HepG2 (cell line): ENCODE measurements at regions not wholly inside any gene's neighbourhood (a gene's known extent, or its start where the extent isn't known, plus 50 kb on each side); places are given as distances from the start of the nearest gene placed in this dataset.

Source experiments
- CC2D1A ChIP-seq: sonication (generic); formaldehyde crosslinking; IDR thresholded peaks from 2 replicates; pipeline ENCODE4 v1.8.1; 2023; ENCODE audit warnings: mild to moderate bottlenecking, missing genetic modification reagents
- PTBP1 ChIP-seq: fragments of 200-400 bp; formaldehyde crosslinking; IDR thresholded peaks from 2 replicates; pipeline ENCODE4 v1.6.1; 2018; ENCODE audit warnings: low read length, low read depth; ENCODE audit not compliant: poor library complexity, severe bottlenecking
- TRIM24 ChIP-seq: sonication (generic); formaldehyde crosslinking; IDR thresholded peaks from 2 replicates; pipeline ENCODE4 v1.8.0; 2022; ENCODE audit warnings: mild to moderate bottlenecking, missing genetic modification reagents
- ZBTB2 ChIP-seq: sonication (generic); formaldehyde crosslinking; IDR thresholded peaks from 2 replicates; pipeline ENCODE4 v1.8.0; 2022; ENCODE audit warnings: low read depth, missing genetic modification reagents
- ZNF317 ChIP-seq: sonication (generic); formaldehyde crosslinking; IDR thresholded peaks from 2 replicates; pipeline ENCODE4 v1.5.0; 2020; ENCODE audit warnings: mild to moderate bottlenecking, missing genetic modification reagents
- ZNF780A ChIP-seq: sonication (generic); formaldehyde crosslinking; IDR thresholded peaks from 2 replicates; pipeline ENCODE4 v1.8.0; 2022; ENCODE audit warnings: mild to moderate bottlenecking, missing genetic modification reagents, moderate library complexity
- ZNF883 ChIP-seq: sonication (generic); formaldehyde crosslinking; IDR thresholded peaks from 2 replicates; pipeline ENCODE4 v1.5.1; 2020; ENCODE audit warnings: mild to moderate bottlenecking, missing genetic modification reagents; ENCODE audit errors: not compliant biosample characterization
- TF ChIP-seq, protein P1 (sequence below): sonication (generic); formaldehyde crosslinking; IDR thresholded peaks from 2 replicates; pipeline ENCODE4 v1.4.0; 2020; ENCODE audit warnings: missing genetic modification reagents
- TF ChIP-seq, protein P2 (sequence below): sonication (generic); formaldehyde crosslinking; IDR thresholded peaks from 2 replicates; pipeline ENCODE4 v1.4.0; 2020; ENCODE audit warnings: mild to moderate bottlenecking, missing genetic modification reagents, borderline replicate concordance

DNA sequence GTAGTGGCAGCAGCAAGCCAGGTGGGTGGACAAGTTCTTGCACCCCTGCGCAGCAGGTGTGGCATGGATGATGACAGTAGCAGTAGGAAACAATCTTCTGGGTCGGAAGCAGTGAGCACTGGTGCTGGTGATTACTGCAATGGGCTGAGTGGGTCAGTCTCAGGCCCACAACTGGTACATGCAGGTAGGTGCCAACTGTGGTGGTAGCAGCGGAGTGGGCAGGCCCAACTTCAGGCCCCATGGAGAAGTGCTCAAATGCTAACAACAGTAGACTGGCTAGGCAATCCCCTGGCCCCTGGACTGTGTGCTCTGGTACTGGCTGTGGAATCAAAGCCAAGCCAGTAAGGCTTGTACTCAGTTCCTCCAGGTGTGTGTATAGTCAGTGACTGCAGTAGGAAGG, 413.7 kb downstream of the PDGFC start (continued):
- no peak for TF ChIP-seq CC2D1A
- no peak for TF ChIP-seq ZNF780A (CRISPR knock-in tag)
- no peak for TF ChIP-seq ZNF883 (CRISPR knock-in tag)
- no peak for TF ChIP-seq ZBTB2
- TF ChIP-seq TRIM24 (CRISPR knock-in tag) = no peak
- TF ChIP-seq, protein P1, sequence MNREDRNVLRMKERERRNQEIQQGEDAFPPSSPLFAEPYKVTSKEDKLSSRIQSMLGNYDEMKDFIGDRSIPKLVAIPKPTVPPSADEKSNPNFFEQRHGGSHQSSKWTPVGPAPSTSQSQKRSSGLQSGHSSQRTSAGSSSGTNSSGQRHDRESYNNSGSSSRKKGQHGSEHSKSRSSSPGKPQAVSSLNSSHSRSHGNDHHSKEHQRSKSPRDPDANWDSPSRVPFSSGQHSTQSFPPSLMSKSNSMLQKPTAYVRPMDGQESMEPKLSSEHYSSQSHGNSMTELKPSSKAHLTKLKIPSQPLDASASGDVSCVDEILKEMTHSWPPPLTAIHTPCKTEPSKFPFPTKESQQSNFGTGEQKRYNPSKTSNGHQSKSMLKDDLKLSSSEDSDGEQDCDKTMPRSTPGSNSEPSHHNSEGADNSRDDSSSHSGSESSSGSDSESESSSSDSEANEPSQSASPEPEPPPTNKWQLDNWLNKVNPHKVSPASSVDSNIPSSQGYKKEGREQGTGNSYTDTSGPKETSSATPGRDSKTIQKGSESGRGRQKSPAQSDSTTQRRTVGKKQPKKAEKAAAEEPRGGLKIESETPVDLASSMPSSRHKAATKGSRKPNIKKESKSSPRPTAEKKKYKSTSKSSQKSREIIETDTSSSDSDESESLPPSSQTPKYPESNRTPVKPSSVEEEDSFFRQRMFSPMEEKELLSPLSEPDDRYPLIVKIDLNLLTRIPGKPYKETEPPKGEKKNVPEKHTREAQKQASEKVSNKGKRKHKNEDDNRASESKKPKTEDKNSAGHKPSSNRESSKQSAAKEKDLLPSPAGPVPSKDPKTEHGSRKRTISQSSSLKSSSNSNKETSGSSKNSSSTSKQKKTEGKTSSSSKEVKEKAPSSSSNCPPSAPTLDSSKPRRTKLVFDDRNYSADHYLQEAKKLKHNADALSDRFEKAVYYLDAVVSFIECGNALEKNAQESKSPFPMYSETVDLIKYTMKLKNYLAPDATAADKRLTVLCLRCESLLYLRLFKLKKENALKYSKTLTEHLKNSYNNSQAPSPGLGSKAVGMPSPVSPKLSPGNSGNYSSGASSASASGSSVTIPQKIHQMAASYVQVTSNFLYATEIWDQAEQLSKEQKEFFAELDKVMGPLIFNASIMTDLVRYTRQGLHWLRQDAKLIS (CRISPR knock-in tag) = no peak
- no peak for TF ChIP-seq ZNF317 (CRISPR knock-in tag)
- TF ChIP-seq, protein P2, sequence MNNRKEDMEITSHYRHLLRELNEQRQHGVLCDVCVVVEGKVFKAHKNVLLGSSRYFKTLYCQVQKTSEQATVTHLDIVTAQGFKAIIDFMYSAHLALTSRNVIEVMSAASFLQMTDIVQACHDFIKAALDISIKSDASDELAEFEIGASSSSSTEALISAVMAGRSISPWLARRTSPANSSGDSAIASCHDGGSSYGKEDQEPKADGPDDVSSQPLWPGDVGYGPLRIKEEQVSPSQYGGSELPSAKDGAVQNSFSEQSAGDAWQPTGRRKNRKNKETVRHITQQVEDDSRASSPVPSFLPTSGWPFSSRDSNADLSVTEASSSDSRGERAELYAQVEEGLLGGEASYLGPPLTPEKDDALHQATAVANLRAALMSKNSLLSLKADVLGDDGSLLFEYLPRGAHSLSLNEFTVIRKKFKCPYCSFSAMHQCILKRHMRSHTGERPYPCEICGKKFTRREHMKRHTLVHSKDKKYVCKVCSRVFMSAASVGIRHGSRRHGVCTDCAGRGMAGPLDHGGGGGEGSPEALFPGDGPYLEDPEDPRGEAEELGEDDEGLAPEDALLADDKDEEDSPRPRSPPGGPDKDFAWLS (CRISPR knock-in tag) = no peak
- TF ChIP-seq PTBP1 = no peak
- TF ChIP-seq, all 625 proteins: peak for 0
